H1 (cell line): ENCODE measurements at regions not wholly inside any gene's neighbourhood (a gene's known extent, or its start where the extent isn't known, plus 50 kb on each side); places are given as distances from the start of the nearest gene placed in this dataset.

Experiments
- BRCA1 ChIP-seq: IDR thresholded peaks from 2 replicates; pipeline ENCODE4 v1.6.1; 2012; ENCODE audit warnings: low read depth, low read length, improper control_type of control experiment
- CBX8 ChIP-seq: fragments of 300-800, 300-1000 bp; sonication (generic); IDR thresholded peaks from 2 replicates; pipeline ENCODE4 v1.7.1; 2016; ENCODE audit warnings: low read depth, low read length, borderline replicate concordance
- CHD1 ChIP-seq: IDR thresholded peaks from 2 replicates; pipeline ENCODE4 v1.6.1; 2012; ENCODE audit warnings: low read depth, low read length, improper control_type of control experiment
- CHD7 ChIP-seq: fragments of 300-600 bp; sonication (generic); IDR thresholded peaks from 2 replicates; pipeline ENCODE4 v1.7.1; 2012; ENCODE audit warnings: low read length, moderate library complexity, mild to moderate bottlenecking, inconsistent platforms; ENCODE audit not compliant: insufficient replicate concordance
- CREB1 ChIP-seq: IDR thresholded peaks from 2 replicates; pipeline ENCODE4 v1.6.1; 2012; ENCODE audit warnings: inconsistent platforms
- EZH2 ChIP-seq: fragments of 200-600 bp; sonication (generic); IDR thresholded peaks from 2 replicates; pipeline ENCODE4 v1.7.1; 2012; ENCODE audit warnings: low read depth, mild to moderate bottlenecking, moderate library complexity, low read length, inconsistent platforms; ENCODE audit not compliant: severe bottlenecking
- HDAC6 ChIP-seq: IDR thresholded peaks from one replicate; pipeline ENCODE4 v1.7.1; 2012; ENCODE audit warnings: low read depth, mild to moderate bottlenecking, inconsistent platforms, low read length, moderate library complexity
- SIRT6 ChIP-seq: IDR thresholded peaks from one replicate; pipeline ENCODE4 v1.7.1; 2012; ENCODE audit warnings: low read length, inconsistent platforms
- SIX5 ChIP-seq: IDR thresholded peaks from 2 replicates; pipeline ENCODE4 v1.6.1; 2011; ENCODE audit warnings: mild to moderate bottlenecking, low read depth, low read length
- SP1 ChIP-seq: IDR thresholded peaks from 2 replicates; pipeline ENCODE4 v1.6.1; 2011; ENCODE audit warnings: low read depth, low read length
- SRF ChIP-seq: IDR thresholded peaks from 2 replicates; pipeline ENCODE4 v1.6.1; 2011; ENCODE audit warnings: mild to moderate bottlenecking, low read depth, low read length, moderate library complexity
- SUZ12 ChIP-seq: fragments of 200-600 bp; sonication (generic); IDR thresholded peaks from 2 replicates; pipeline ENCODE4 v1.6.1; 2012; ENCODE audit warnings: mild to moderate bottlenecking, inconsistent platforms, low read length, moderate library complexity, mixed read lengths
- TF ChIP-seq, protein P1 (sequence below): IDR thresholded peaks from 2 replicates; pipeline ENCODE4 v1.6.1; 2011; ENCODE audit warnings: low read length, improper control_type of control experiment

GRCh38 chr13:31049833-31050232 lies 111.9 kb downstream of the HSPH1 start (continued):
- TF ChIP-seq CHD7 = no peak
- no peak for TF ChIP-seq CHD1
- no peak for TF ChIP-seq SP1
- TF ChIP-seq SRF = no peak
- TF ChIP-seq SIX5 = no peak
- TF ChIP-seq SIRT6 = no peak
- TF ChIP-seq HDAC6 = no peak
- no peak for TF ChIP-seq BRCA1
- no peak for TF ChIP-seq CREB1
- TF ChIP-seq SUZ12 = no peak
- TF ChIP-seq, protein P1, sequence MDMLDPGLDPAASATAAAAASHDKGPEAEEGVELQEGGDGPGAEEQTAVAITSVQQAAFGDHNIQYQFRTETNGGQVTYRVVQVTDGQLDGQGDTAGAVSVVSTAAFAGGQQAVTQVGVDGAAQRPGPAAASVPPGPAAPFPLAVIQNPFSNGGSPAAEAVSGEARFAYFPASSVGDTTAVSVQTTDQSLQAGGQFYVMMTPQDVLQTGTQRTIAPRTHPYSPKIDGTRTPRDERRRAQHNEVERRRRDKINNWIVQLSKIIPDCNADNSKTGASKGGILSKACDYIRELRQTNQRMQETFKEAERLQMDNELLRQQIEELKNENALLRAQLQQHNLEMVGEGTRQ = no peak
- TF ChIP-seq EZH2 = no peak
- no peak for TF ChIP-seq CBX8
